GM12872 (cell line): ENCODE measurements at regions not wholly inside any gene's neighbourhood (a gene's known extent, or its start where the extent isn't known, plus 50 kb on each side); places are given as distances from the start of the nearest gene placed in this dataset.

Experiments
- CTCF ChIP-seq: IDR thresholded peaks from 3 replicates; pipeline ENCODE4 v1.5.1; 2011; ENCODE audit warnings: low read depth, mild to moderate bottlenecking, low read length, moderate library complexity; ENCODE audit not compliant: insufficient read depth

- no peak for TF ChIP-seq CTCF
These were observed 581.7 kb downstream of the SLC4A3 start for GRCh38 chr2:220209093-220209492.

GRCh38 chr2:220209751-220210150, 582.3 kb downstream of the SLC4A3 start:
- no peak for TF ChIP-seq CTCF

GRCh38 chr2:220212296-220213080, 585.1 kb downstream of the SLC4A3 start:
- no peak for TF ChIP-seq CTCF

GRCh38 chr2:220215785-220216184, 588.4 kb downstream of the SLC4A3 start:
- no peak for TF ChIP-seq CTCF

- TF ChIP-seq CTCF = no peak
These were observed 591.9 kb downstream of the SLC4A3 start for GRCh38 chr2:220219371-220219770.

GRCh38 chr2:220220009-220220408, 592.6 kb downstream of the SLC4A3 start:
- no peak for TF ChIP-seq CTCF

- TF ChIP-seq CTCF = no peak
These were observed 594.6 kb downstream of the SLC4A3 start for GRCh38 chr2:220221992-220222391.
